Prostate gland (tissue), 2 donors: ENCODE measurements at regions not wholly inside any gene's neighbourhood (a gene's known extent, or its start where the extent isn't known, plus 50 kb on each side); places are given as distances from the start of the nearest gene placed in this dataset.

ENCODE experiments used
- CTCF ChIP-seq, 4 experiments: fragments of 200-600 bp in 2 of 4; fragments of 450-650 bp in 2 of 4; sonication (generic) in 2 of 4; IDR thresholded peaks; 1 replicate in 3 of 4; 2 replicates in 1 of 4; pipeline ENCODE4 v1.5.1; 2016 to 2019; ENCODE audit warnings: antibody characterized with exemption in 4 of 4, mild to moderate bottlenecking in 2 of 4, moderate library complexity in 2 of 4
- POLR2A ChIP-seq: fragments of 450-650 bp; IDR thresholded peaks from one replicate; pipeline ENCODE4 v1.6.1; 2016; ENCODE audit warnings: antibody characterized with exemption, mild to moderate bottlenecking
- POLR2AphosphoS5 ChIP-seq: sonication (generic); formaldehyde crosslinking; IDR thresholded peaks from one replicate; pipeline ENCODE4 v1.6.1; 2017; ENCODE audit warnings: antibody characterized with exemption

- no peak for TF ChIP-seq CTCF (IDR thresholded peaks at IDR 0.05)
- no peak for TF ChIP-seq POLR2A
- TF ChIP-seq POLR2AphosphoS5 = no peak
Observed at GRCh38 chr2:58788402-58788801, 547.3 kb upstream of the FANCL start.
